HG03432 (cell line): ENCODE measurements at regions not wholly inside any gene's neighbourhood (a gene's known extent, or its start where the extent isn't known, plus 50 kb on each side); places are given as distances from the start of the nearest gene placed in this dataset.

Experiments used
- ATAC-seq: cut with Tn5 transposase; IDR thresholded peaks from one replicate; pipeline ENCODE4 v1.9.1; 2021; ENCODE audit warnings: mild to moderate bottlenecking, moderate library complexity; ENCODE audit not compliant: unreplicated experiment

- no peak for ATAC-seq
Measured at GRCh38 chr5:3344671-3345070, 251.0 kb upstream of the IRX1 start.

GRCh38 chr5:3343911-3344310 lies 251.7 kb upstream of the IRX1 start:
- ATAC-seq, result no peak

GRCh38 chr5:3343211-3343610 lies 252.4 kb upstream of the IRX1 start:
- ATAC-seq, result no peak

- ATAC-seq, result no peak
Measured at GRCh38 chr5:3342271-3343100, 253.1 kb upstream of the IRX1 start.

- no peak for ATAC-seq
Measured at GRCh38 chr5:3341446-3342240, 254.0 kb upstream of the IRX1 start.

GRCh38 chr5:3340471-3340870 lies 255.2 kb upstream of the IRX1 start:
- no peak for ATAC-seq

GRCh38 chr5:3339798-3340115 lies 255.9 kb upstream of the IRX1 start:
- ATAC-seq, result no peak

GRCh38 chr5:3339092-3339797 lies 256.4 kb upstream of the IRX1 start:
- no peak for ATAC-seq

GRCh38 chr5:3337812-3338541 lies 257.7 kb upstream of the IRX1 start:
- no peak for ATAC-seq

GRCh38 chr5:3336666-3337065 lies 259.0 kb upstream of the IRX1 start:
- ATAC-seq, result no peak

GRCh38 chr5:3335301-3335700 lies 260.3 kb upstream of the IRX1 start:
- no peak for ATAC-seq

- no peak for ATAC-seq
Measured at GRCh38 chr5:3333836-3334235, 261.8 kb upstream of the IRX1 start.

- no peak for ATAC-seq
Measured at GRCh38 chr5:3333105-3333504, 262.5 kb upstream of the IRX1 start.

- no peak for ATAC-seq
Measured at GRCh38 chr5:3331819-3332218, 263.8 kb upstream of the IRX1 start.

- no peak for ATAC-seq
Measured at GRCh38 chr5:3330442-3330841, 265.2 kb upstream of the IRX1 start.

GRCh38 chr5:3329427-3329826 lies 266.2 kb upstream of the IRX1 start:
- ATAC-seq, result no peak

GRCh38 chr5:3326841-3327232 lies 268.8 kb upstream of the IRX1 start:
- no peak for ATAC-seq

GRCh38 chr5:3325972-3326840 lies 269.4 kb upstream of the IRX1 start:
- no peak for ATAC-seq

- no peak for ATAC-seq
Measured at GRCh38 chr5:3325201-3325971, 270.2 kb upstream of the IRX1 start.
